Activated CD4-positive, alpha-beta T cell treated with anti-CD3 and anti-CD28 coated beads for 36 hours (primary cell): ENCODE measurements at regions not wholly inside any gene's neighbourhood (a gene's known extent, or its start where the extent isn't known, plus 50 kb on each side); places are given as distances from the start of the nearest gene placed in this dataset.
"Not testable (repeated sequence)": the region's sequence is repeated elsewhere in the genome, so short reads cannot be mapped to it uniquely, and the experiment has no call there.

Experiments used
- ATAC-seq: fragments of 200-7000 bp; cut with Tn5 transposase; one replicate; pipeline ENCODE4 v1.10.0; 2021; ENCODE audit warnings: mild to moderate bottlenecking, moderate library complexity
- CTCF ChIA-PET: fragments of 350-600 bp; sonication (Branson Sonifier 250); formaldehyde crosslinking; loops from one replicate; lab custom pipeline; 2021; ENCODE audit warnings: antibody characterized with exemption; lab: Charles Lee
- POLR2A ChIA-PET: fragments of 350-600 bp; sonication (Branson Sonifier 250); formaldehyde crosslinking; loops from one replicate; lab custom pipeline; 2021; ENCODE audit warnings: antibody characterized with exemption, inconsistent platforms; lab: Charles Lee
- DNase-seq: peaks from one replicate; pipeline ENCODE4 v3.0.0-alpha.2; 2020
- H3K27ac Mint-ChIP-seq: one replicate; pipeline ENCODE4 v1.8.0; 2021; ENCODE audit warnings: mixed read lengths
- H3K27me3 Mint-ChIP-seq: one replicate; pipeline ENCODE4 v1.8.0; 2021; ENCODE audit warnings: mixed read lengths
- H3K36me3 Mint-ChIP-seq: one replicate; pipeline ENCODE4 v1.8.0; 2021; ENCODE audit warnings: low read depth, mixed read lengths
- H3K4me1 Mint-ChIP-seq: one replicate; pipeline ENCODE4 v1.8.0; 2021; ENCODE audit warnings: mixed read lengths
- H3K4me3 Mint-ChIP-seq: one replicate; pipeline ENCODE4 v1.8.0; 2021; ENCODE audit warnings: mild to moderate bottlenecking, moderate library complexity, mixed read lengths
- H3K9me3 Mint-ChIP-seq: one replicate; pipeline ENCODE4 v1.8.0; 2021; ENCODE audit warnings: low read depth, mixed read lengths
- intact Hi-C, 2 experiments: fragments of 100-400 bp; cut with DNase I in 1 of 2; cut with micrococcal nuclease in 1 of 2; formaldehyde crosslinking; loops; one replicate each; pipeline versions ENCODE4 v1.14.2 to v1.15.1; 2022 to 2024; cut with DNase I, micrococcal nuclease

DNA sequence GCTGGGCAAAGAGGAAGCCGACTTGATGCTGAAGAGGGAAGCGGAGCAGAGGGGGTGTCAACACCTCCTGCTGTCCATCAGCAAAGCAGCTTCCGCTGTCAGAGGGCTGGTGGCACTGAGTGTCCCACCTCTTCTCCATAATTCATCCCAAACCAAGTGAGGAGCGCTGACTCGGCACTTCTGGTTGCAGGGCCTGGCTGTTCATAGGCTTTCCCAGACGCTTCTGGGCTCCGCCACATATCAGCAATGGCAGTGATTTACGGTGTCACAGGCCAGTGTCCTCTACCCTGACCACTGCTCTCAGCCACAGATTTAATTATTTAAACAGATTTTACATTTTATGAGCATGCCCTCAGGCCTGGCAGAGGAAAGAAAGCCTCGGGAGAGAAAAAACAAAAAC, 70.1 kb upstream of the TENM4 start:
- CTCF ChIA-PET: no interaction called here
- Mint-ChIP-seq H3K27ac (no peak overlapping the region), H3K4me1 (no peaks in the 10 kb centered on the region), H3K4me3 (no peak overlapping the region), H3K27me3 (peaks cover 3% of the 10 kb centered on the region), H3K9me3 (no peaks in the 10 kb centered on the region), H3K36me3 (no peaks in the 10 kb centered on the region)
- DNase-seq (no peak), ATAC-seq (no peak)
- intact Hi-C loops: no loop called here
- POLR2A ChIA-PET: no interaction called here

DNA sequence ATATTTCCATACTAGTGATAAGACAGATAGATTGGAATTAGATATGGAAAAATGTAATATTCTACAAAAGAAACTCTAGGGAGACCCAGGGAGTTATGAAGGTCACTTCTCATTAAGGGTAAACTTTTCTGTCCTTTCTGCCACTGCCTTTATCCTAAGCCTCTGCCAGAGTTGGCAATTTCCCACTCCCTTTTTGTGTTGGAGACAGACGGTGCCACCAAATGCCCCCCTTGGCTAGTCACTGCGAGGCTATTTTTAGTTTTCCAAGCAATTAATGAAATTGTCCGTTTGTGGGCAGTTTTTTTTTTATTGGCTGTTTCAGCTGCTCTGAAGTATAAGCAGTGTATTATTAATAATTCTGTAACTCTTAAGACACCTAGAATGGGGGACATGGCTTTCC, 67.6 kb upstream of the TENM4 start:
- Mint-ChIP-seq H3K4me1 (no peaks in the 10 kb centered on the region), H3K27ac (no peak overlapping the region), H3K4me3 (no peak overlapping the region), H3K9me3 (no peaks in the 10 kb centered on the region), H3K27me3 (peaks cover 3% of the 10 kb centered on the region), H3K36me3 (no peaks in the 10 kb centered on the region)
- intact Hi-C loops: no loop called here
- CTCF ChIA-PET: no interaction called here
- ATAC-seq: no peak
- no peak for DNase-seq
- POLR2A ChIA-PET: no interaction called here

DNA sequence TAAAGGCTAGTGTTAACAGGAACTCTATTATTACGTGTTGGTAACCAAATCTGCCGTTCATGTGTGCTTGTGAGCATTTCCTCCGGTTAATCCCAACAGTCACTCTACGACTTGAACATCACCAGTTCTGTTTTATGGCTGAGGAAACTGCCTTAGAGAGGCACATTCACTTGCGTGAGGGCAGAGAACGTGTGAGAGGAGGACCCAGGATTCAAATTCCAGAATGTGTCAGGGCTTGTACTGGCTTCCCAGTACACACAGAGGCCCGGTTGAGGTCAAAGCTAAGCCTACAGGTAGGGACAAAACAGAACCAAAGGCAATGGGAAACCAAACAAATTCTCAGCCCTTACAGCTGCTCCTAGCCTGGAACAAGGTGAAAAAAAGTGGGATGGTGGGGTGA, 66.9 kb upstream of the TENM4 start:
- Mint-ChIP-seq H3K4me1 (no peaks in the 10 kb centered on the region), H3K9me3 (no peaks in the 10 kb centered on the region), H3K27ac (no peak overlapping the region), H3K27me3 (peaks cover 3% of the 10 kb centered on the region), H3K4me3 (no peak overlapping the region), H3K36me3 (no peaks in the 10 kb centered on the region)
- intact Hi-C loops: no loop called here
- no peak for DNase-seq
- POLR2A ChIA-PET: no interaction called here
- no peak for ATAC-seq
- CTCF ChIA-PET: no interaction called here

DNA sequence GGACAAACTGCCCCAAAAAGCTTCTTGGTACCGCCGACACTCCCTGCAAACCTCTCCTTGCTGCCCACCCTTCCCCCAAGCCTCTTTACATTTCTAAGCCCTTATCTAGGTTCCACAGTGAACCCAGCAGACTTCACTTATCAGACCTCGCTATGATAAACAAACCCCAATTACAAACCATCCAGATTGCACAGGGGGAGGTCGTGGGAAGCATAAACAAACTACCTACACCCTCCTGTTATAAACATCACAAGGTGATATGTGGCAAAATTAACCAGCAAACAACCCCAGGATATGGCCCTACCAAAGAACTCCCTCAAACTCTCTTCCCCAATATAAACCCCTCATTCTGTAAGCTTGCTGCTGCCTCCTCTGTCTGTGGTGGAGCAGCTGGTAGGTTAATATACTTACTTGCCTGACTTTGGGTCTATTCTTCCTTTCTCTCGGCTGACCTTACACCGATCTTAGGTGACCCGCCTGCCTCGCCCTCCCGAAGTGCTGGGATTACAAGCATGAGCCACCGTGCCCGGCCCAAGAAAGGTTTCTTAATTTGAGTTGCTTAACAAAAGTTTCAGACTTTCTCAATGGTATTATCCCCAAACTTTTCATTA, 66.0 kb upstream of the TENM4 start:
- Mint-ChIP-seq H3K4me1 (no peaks in the 10 kb centered on the region), H3K27me3 (peaks cover 3% of the 10 kb centered on the region), H3K4me3 (no peak overlapping the region), H3K36me3 (no peaks in the 10 kb centered on the region), H3K9me3 (no peaks in the 10 kb centered on the region), H3K27ac (no peak overlapping the region)
- ChIA-PET POLR2A (no interaction called here), CTCF (no interaction called here)
- DNase-seq (no peak), ATAC-seq (no peak)
- intact Hi-C loops: no loop called here

DNA sequence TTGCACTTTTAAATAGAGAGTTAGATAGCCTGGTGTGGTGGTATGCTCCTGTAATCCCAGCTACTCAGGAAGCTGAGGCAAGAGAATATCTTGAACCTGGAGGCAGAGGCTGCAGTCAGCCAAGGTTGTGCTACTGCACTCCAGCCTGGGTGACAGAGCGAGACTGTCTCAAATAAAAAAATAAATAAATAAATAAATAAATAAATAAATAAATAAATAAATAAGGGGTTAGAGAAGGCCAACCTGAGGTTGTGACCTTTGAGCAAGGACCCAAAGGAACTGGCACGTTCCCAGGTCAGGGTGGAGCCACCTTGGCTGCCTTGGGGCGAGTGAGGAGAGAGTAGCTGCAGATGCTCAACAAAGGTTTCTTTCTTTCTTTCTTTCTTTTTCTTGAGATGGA, 65.3 kb upstream of the TENM4 start:
- Mint-ChIP-seq H3K4me1 (no peaks in the 10 kb centered on the region), H3K27me3 (peaks cover 3% of the 10 kb centered on the region), H3K9me3 (no peaks in the 10 kb centered on the region), H3K36me3 (no peaks in the 10 kb centered on the region), H3K4me3 (no peak overlapping the region), H3K27ac (no peak overlapping the region)
- CTCF ChIA-PET: no interaction called here
- DNase-seq: no peak
- intact Hi-C loops: no loop called here
- POLR2A ChIA-PET: no interaction called here
- ATAC-seq: no peak

DNA sequence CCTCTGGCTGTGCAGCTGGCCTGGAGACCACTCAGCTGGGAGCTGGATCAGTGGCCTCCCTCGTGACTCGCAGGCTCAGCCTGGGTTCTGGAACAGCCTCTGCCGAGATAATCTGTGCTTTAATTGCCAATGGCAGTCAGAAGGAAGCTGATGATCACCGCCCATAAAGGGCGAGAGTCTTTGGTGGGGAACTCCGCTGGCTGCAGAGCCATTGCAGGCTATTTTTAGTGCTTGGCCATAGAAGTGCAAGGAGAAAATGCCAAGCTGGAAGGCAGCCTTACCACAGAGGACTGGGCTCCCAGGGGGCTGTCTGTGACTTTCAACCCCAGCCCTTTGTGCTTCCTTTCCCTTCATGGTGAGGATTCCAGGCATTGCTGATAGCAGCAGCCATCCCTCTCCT, 62.2 kb upstream of the TENM4 start:
- H3K9me3 Mint-ChIP-seq: no peaks in the 10 kb centered on the region
- POLR2A ChIA-PET: no interaction called here
- no peak overlapping the region for H3K4me3 Mint-ChIP-seq
- H3K27ac Mint-ChIP-seq: no peak overlapping the region
- CTCF ChIA-PET: no interaction called here
- H3K36me3 Mint-ChIP-seq: no peaks in the 10 kb centered on the region
- ATAC-seq (no peak), DNase-seq (no peak)
- H3K4me1 Mint-ChIP-seq: no peaks in the 10 kb centered on the region
- intact Hi-C loops: no loop called here
- H3K27me3 Mint-ChIP-seq: no peaks in the 10 kb centered on the region

DNA sequence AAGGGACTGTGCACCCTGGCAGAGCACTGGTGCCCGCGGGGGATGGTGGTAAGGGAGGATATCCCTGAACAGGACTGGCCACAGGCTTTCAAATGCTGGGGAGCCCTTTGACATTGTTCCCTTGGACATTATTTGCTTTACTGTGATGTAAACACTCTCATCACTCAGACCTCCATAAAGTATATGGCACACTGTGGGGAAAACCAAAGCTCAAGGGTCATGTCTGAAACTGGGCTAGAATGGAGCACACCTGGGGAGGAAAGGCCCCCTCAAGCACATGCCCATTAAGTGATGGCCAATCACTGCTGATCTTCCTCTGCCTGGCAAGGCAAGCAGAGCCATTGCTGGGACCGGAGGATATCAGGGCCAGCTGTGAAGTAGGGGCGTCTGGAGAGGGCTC, 60.9 kb upstream of the TENM4 start:
- intact Hi-C loops: no loop called here
- POLR2A ChIA-PET: no interaction called here
- Mint-ChIP-seq H3K9me3 (no peaks in the 10 kb centered on the region), H3K4me1 (no peaks in the 10 kb centered on the region), H3K27ac (no peak overlapping the region), H3K27me3 (no peaks in the 10 kb centered on the region), H3K4me3 (no peak overlapping the region), H3K36me3 (no peaks in the 10 kb centered on the region)
- CTCF ChIA-PET: no interaction called here
- no peak for ATAC-seq
- DNase-seq: no peak

DNA sequence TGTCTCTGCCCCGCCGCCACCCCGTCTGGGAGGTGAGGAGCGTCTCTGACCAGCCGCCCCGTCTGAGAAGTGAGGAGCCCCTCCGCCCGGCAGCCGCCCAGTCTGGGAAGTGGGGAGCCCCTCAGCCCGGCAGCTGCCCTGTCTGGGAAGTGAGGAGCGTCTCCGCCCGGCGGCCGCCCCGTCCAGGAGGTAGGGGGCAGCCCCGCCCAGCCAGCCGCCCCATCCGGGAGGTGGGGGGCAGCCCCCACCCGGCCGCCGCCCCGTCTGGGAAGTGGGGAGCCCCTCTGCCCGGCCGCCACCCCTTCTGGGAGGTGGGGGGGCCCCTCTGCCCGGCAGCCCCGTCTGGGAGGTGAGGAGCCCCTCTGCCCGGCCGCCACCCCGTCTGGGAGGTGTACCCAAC, 59.1 kb upstream of the TENM4 start:
- H3K4me3 Mint-ChIP-seq, H3K27ac Mint-ChIP-seq, H3K9me3 Mint-ChIP-seq, H3K4me1 Mint-ChIP-seq, H3K36me3 Mint-ChIP-seq, CTCF ChIA-PET, ATAC-seq, POLR2A ChIA-PET, DNase-seq, H3K27me3 Mint-ChIP-seq: not testable (repeated sequence)
- intact Hi-C loops: loop anchor here in 1 of 2 experiments (5.0 kb wide), 1 partner anchor 53 kb away; no protein-coding TSS in a partner anchor

DNA sequence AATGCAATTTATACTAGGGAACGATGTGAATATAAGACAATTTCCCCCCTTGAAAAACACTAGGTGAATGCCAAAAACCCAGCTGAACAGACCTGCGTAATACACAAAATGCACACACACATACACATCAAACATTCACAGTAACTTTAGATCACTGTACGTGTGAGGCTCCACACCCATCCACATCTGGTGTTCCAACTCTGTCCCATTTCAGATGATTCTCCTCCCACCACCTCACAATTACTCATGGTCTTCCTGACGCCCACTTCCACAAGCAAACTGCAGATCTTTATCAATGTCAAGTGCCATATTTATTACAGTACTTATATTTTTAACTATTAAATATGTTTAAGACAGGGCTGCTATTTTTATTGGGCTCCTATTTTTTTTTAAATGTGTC, 57.8 kb upstream of the TENM4 start:
- POLR2A ChIA-PET: no interaction called here
- CTCF ChIA-PET: no interaction called here
- no peaks in the 10 kb centered on the region for H3K9me3 Mint-ChIP-seq

DNA sequence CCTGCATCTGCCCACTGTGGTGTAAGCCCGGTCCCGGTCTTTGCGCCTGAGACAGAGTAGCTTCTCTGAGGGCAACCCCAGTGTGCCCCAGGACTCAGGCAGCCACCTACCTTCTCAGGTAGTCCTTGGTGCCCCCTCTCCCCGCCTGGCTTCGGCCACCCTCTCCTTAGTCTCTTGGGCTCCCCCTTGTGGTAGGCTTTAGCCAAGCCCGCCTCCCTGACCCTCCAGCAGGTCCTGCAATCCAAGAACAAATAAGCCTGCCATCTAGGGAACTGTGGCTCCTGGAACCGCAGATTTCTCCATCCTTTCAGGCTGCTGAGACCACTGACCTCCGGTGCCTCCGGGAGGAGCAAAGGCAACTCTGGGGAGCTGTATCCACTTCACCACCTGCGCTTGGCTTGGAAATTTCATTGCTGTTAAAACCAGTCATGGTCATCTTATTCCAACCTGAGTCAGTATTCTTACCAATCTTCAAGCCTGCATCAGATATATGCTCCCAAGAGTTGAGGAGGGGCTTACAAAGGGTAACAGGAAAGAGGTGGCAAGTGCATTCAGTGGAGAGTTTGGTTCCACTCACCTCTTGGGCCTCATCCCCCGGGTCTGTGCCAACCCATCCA, 52.8 kb upstream of the TENM4 start:
- intact Hi-C loops: loop anchor here in 1 of 2 experiments (1.0 kb wide), 2 partner anchors 93 to 847 kb away; no protein-coding TSS in a partner anchor
- Mint-ChIP-seq H3K4me3 (no peak overlapping the region), H3K27me3 (peaks cover 5% of the 10 kb centered on the region), H3K27ac (no peak overlapping the region), H3K36me3 (no peaks in the 10 kb centered on the region), H3K4me1 (no peaks in the 10 kb centered on the region), H3K9me3 (no peaks in the 10 kb centered on the region)
- DNase-seq: peak; percentile 70
- no peak for ATAC-seq
- CTCF ChIA-PET: interaction anchor here (0.7 to 1.5 kb wide), 4 partner anchors 11 to 858 kb away, joined by 3 read pairs; no protein-coding TSS in a partner anchor
- POLR2A ChIA-PET: no interaction called here

More for the DNA sequence above, 57.8 kb upstream of the TENM4 start:
- Mint-ChIP-seq H3K27ac (no peak overlapping the region), H3K36me3 (no peaks in the 10 kb centered on the region), H3K27me3 (peaks cover 3% of the 10 kb centered on the region), H3K4me1 (no peaks in the 10 kb centered on the region), H3K4me3 (no peak overlapping the region)
- intact Hi-C loops: loop anchor here in 1 of 2 experiments (5.0 kb wide), 1 partner anchor 51 kb away; no protein-coding TSS in a partner anchor
- no peak for DNase-seq
- ATAC-seq: no peak

DNA sequence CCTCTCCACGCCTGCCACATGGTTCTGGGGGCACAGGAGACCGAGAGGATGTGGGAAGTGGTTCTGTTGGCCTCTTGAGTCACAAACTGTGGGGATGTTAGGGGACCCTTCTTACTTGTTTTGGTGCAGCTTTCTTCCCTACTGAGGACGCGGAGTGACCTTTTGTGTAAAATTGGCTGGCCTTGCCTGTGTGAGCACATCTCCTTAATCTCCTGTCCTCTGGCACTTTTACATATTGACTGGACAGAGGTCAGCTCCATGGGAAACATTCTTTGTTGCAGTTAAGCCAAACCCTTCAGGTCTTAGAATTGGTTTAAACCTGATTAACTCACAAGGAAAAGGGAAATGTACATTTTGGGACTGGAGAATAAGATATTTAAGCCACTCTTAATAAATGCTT, 51.2 kb upstream of the TENM4 start:
- Mint-ChIP-seq H3K27ac (no peak overlapping the region), H3K36me3 (no peaks in the 10 kb centered on the region), H3K27me3 (peaks cover 5% of the 10 kb centered on the region), H3K9me3 (no peaks in the 10 kb centered on the region), H3K4me1 (no peaks in the 10 kb centered on the region), H3K4me3 (no peak overlapping the region)
- POLR2A ChIA-PET: no interaction called here
- ATAC-seq: no peak
- intact Hi-C loops: no loop called here
- no peak for DNase-seq
- CTCF ChIA-PET: interaction anchor here (1.1 kb wide), 1 partner anchor 847 kb away, joined by 4 read pairs; no protein-coding TSS in a partner anchor
